ENCODE measurements at regions not wholly inside any gene's neighbourhood (a gene's known extent, or its start where the extent isn't known, plus 50 kb on each side); places are given as distances from the start of the nearest gene placed in this dataset.

- Histone ChIP-seq H3K9ac (ENCODE audit: low read depth in 2 of 2, low read length in 2 of 2) (no peak overlapping the region), H3K36me3 (no peaks in the 10 kb centered on the region), H3K9me3 (no peaks in the 10 kb centered on the region), H3K27ac (no peak overlapping the region), H3K27me3 (no peaks in the 10 kb centered on the region), H3K4me1 (no peaks in the 10 kb centered on the region), H3K4me3 (no peak overlapping the region)
- TF ChIP-seq, protein P1, sequence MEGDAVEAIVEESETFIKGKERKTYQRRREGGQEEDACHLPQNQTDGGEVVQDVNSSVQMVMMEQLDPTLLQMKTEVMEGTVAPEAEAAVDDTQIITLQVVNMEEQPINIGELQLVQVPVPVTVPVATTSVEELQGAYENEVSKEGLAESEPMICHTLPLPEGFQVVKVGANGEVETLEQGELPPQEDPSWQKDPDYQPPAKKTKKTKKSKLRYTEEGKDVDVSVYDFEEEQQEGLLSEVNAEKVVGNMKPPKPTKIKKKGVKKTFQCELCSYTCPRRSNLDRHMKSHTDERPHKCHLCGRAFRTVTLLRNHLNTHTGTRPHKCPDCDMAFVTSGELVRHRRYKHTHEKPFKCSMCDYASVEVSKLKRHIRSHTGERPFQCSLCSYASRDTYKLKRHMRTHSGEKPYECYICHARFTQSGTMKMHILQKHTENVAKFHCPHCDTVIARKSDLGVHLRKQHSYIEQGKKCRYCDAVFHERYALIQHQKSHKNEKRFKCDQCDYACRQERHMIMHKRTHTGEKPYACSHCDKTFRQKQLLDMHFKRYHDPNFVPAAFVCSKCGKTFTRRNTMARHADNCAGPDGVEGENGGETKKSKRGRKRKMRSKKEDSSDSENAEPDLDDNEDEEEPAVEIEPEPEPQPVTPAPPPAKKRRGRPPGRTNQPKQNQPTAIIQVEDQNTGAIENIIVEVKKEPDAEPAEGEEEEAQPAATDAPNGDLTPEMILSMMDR (IDR thresholded peaks at IDR 0.05): no peak
- no peak for DNase-seq
- intact Hi-C loops (cut with DNase I): no loop called here
Measured at GRCh38 chr3:118772547-118773011, 262.1 kb downstream of the IGSF11 start.

DNA sequence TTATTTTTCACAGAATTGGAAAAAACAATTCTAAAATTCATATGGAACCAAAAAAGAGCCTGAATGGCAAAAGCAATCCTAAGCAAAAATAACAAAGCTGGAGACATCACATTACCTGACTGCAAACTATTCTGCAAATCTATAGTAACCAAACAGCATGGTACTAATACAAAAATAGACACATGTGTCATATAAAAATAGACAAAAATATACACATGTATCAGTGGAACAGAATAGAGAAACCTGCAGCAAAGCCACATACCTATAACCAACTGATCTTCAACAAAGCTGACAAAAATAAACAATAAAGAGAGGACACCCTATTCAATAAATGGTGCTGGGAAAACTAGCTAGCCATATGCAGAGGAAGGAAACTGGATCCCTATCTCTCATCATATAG is 259.6 kb downstream of the IGSF11 start:
- H3K27ac ChIP-seq: no peak overlapping the region
- DNase-seq: no peak
- TF ChIP-seq, protein P1 (IDR thresholded peaks at IDR 0.05): no peak

GRCh38 chr3:118778201-118778600 is 256.4 kb downstream of the IGSF11 start:
- Histone ChIP-seq H3K27me3 (no peaks in the 10 kb centered on the region), H3K9me3 (no peaks in the 10 kb centered on the region), H3K27ac (no peak overlapping the region), H3K4me1 (no peaks in the 10 kb centered on the region), H3K4me3 (no peak overlapping the region), H3K9ac (ENCODE audit: low read depth in 2 of 2, low read length in 2 of 2) (no peak overlapping the region), H3K36me3 (no peaks in the 10 kb centered on the region)
- DNase-seq: no peak
- TF ChIP-seq, protein P1 (IDR thresholded peaks at IDR 0.05): no peak
- intact Hi-C loops (cut with DNase I): no loop called here

More for the DNA sequence above, 259.6 kb downstream of the IGSF11 start:
- no peaks in the 10 kb centered on the region for H3K9me3 ChIP-seq
- no peak overlapping the region for H3K9ac ChIP-seq (ENCODE audit: low read depth in 2 of 2, low read length in 2 of 2)
- no peaks in the 10 kb centered on the region for H3K27me3 ChIP-seq
- no peaks in the 10 kb centered on the region for H3K36me3 ChIP-seq
- no peaks in the 10 kb centered on the region for H3K4me1 ChIP-seq
- no peak overlapping the region for H3K4me3 ChIP-seq
- intact Hi-C loops (cut with DNase I): no loop called here

DNA sequence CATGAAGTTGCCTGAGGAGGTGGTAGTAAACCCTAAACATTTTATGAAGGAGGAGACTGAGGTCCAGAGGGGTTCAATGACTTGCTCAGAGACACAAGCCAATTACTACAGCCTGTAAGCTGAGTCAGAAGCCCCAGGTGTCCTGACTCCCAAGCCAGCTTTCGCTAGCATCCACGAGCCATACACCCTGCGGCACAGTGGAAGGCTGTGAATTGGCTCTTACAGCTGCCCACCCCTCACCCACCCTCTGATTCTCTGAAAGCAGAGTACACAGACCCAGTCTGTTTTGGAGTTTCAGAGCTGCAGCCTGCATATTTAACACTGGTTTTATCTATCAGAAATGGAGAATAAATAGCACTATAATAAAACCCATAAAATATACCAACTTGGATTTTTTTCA is 253.4 kb downstream of the IGSF11 start:
- H3K9me3 ChIP-seq: no peaks in the 10 kb centered on the region
- no peak overlapping the region for H3K9ac ChIP-seq (ENCODE audit: low read depth in 2 of 2, low read length in 2 of 2)
- no peaks in the 10 kb centered on the region for H3K36me3 ChIP-seq
- H3K4me3 ChIP-seq: no peak overlapping the region
- intact Hi-C loops (cut with DNase I): no loop called here
- TF ChIP-seq, protein P1 (IDR thresholded peaks at IDR 0.05): no peak
- no peaks in the 10 kb centered on the region for H3K27me3 ChIP-seq
- DNase-seq: no peak
- no peak overlapping the region for H3K27ac ChIP-seq
- H3K4me1 ChIP-seq: no peaks in the 10 kb centered on the region

GRCh38 chr3:118781839-118782238 is 252.8 kb downstream of the IGSF11 start:
- intact Hi-C loops (cut with DNase I): no loop called here
- no peak overlapping the region for H3K9ac ChIP-seq (ENCODE audit: low read depth in 2 of 2, low read length in 2 of 2)
- TF ChIP-seq, protein P1 (IDR thresholded peaks at IDR 0.05): no peak
- H3K36me3 ChIP-seq: no peaks in the 10 kb centered on the region
- DNase-seq: no peak
- no peak overlapping the region for H3K27ac ChIP-seq
- no peaks in the 10 kb centered on the region for H3K4me1 ChIP-seq
- no peaks in the 10 kb centered on the region for H3K27me3 ChIP-seq
- no peaks in the 10 kb centered on the region for H3K9me3 ChIP-seq
- H3K4me3 ChIP-seq: no peak overlapping the region

All from colonic mucosa (tissue), 4 donors.